Keratinocyte (primary cell): ENCODE measurements at regions not wholly inside any gene's neighbourhood (a gene's known extent, or its start where the extent isn't known, plus 50 kb on each side); places are given as distances from the start of the nearest gene placed in this dataset.

Experiments used
- EZH2 ChIP-seq: IDR thresholded peaks from one replicate; pipeline ENCODE4 v1.6.1; 2012; ENCODE audit warnings: inconsistent platforms, mild to moderate bottlenecking, low read length, moderate library complexity
- TF ChIP-seq, protein P1 (sequence below), 3 experiments: IDR thresholded peaks in 1 of 3; conservative IDR thresholded peaks in 1 of 3; optimal IDR thresholded peaks in 1 of 3; 2 replicates in 2 of 3; 3 replicates in 1 of 3; pipeline versions ENCODE3 to v1.5.1; 2011; ENCODE audit warnings: low read length in 3 of 3, mild to moderate bottlenecking in 3 of 3, moderate library complexity in 2 of 3, control low read depth in 1 of 3, inconsistent platforms in 1 of 3; ENCODE audit not compliant: insufficient read depth in 2 of 3; ENCODE audit errors: extremely low read depth in 1 of 3

- TF ChIP-seq, protein P1, sequence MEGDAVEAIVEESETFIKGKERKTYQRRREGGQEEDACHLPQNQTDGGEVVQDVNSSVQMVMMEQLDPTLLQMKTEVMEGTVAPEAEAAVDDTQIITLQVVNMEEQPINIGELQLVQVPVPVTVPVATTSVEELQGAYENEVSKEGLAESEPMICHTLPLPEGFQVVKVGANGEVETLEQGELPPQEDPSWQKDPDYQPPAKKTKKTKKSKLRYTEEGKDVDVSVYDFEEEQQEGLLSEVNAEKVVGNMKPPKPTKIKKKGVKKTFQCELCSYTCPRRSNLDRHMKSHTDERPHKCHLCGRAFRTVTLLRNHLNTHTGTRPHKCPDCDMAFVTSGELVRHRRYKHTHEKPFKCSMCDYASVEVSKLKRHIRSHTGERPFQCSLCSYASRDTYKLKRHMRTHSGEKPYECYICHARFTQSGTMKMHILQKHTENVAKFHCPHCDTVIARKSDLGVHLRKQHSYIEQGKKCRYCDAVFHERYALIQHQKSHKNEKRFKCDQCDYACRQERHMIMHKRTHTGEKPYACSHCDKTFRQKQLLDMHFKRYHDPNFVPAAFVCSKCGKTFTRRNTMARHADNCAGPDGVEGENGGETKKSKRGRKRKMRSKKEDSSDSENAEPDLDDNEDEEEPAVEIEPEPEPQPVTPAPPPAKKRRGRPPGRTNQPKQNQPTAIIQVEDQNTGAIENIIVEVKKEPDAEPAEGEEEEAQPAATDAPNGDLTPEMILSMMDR (optimal IDR thresholded peaks at IDR 0.05 in 1 of 3, IDR thresholded peaks at IDR 0.05 in 1 of 3, conservative IDR thresholded peaks at IDR 0.05 in 1 of 3; ENCODE audit: extremely low read depth in 1 of 3, insufficient read depth in 2 of 3, low read length in 3 of 3), result no peak
- TF ChIP-seq EZH2, result no peak
These were observed 142.0 kb upstream of the RORB start for GRCh38 chr9:74355107-74355506.
